DOHH2 (cell line): ENCODE measurements at regions not wholly inside any gene's neighbourhood (a gene's known extent, or its start where the extent isn't known, plus 50 kb on each side); places are given as distances from the start of the nearest gene placed in this dataset.

ENCODE experiments used
- EZH2phosphoT487 ChIP-seq: fragments of 200-600 bp; sonication (generic); IDR thresholded peaks from 2 replicates; pipeline ENCODE4 v1.6.1; 2017; ENCODE audit warnings: borderline replicate concordance, mild to moderate bottlenecking, antibody characterized with exemption, low read length, moderate library complexity, mixed read lengths
- TF ChIP-seq, protein P1 (sequence below): fragments of 200-600 bp; sonication (generic); IDR thresholded peaks from one replicate; pipeline ENCODE4 v1.5.1; 2014; ENCODE audit warnings: antibody characterized with exemption, mild to moderate bottlenecking, low read depth, low read length; ENCODE audit not compliant: poor library complexity, severe bottlenecking

DNA sequence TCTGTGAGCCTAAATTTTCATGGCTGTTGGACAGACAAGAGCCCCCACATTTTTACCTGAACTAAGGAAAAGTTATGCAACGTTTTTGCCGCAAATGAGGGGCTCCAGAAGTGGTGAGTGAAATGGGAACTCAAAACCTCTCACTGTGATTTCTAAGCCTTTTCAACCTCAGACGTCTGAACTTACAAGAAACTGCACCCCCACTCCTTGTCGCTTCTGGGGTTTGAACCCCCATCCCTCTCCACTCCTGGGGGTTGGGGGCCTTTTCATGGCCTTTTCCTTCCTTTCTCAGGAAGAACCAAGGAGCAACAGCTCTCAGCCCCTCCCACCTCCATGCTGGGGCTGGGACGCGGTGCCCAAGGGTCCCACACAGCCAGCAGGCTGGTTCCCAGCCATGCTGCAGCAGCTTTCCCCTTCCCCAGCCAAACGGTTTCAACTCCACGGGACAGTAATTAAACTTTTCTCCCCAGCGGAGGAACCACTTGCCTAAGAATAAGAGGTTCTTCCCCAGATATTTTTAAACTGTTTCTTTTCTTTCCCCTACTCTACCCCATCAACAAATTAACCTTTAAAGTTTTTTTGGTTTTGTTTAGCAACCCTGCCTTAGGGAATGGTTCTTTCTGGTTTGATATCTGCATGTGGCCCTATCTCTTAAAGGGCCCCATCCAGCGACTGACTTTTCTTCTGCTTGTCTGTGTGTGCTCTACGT is 387.6 kb upstream of the CBLB start:
- TF ChIP-seq, protein P1, sequence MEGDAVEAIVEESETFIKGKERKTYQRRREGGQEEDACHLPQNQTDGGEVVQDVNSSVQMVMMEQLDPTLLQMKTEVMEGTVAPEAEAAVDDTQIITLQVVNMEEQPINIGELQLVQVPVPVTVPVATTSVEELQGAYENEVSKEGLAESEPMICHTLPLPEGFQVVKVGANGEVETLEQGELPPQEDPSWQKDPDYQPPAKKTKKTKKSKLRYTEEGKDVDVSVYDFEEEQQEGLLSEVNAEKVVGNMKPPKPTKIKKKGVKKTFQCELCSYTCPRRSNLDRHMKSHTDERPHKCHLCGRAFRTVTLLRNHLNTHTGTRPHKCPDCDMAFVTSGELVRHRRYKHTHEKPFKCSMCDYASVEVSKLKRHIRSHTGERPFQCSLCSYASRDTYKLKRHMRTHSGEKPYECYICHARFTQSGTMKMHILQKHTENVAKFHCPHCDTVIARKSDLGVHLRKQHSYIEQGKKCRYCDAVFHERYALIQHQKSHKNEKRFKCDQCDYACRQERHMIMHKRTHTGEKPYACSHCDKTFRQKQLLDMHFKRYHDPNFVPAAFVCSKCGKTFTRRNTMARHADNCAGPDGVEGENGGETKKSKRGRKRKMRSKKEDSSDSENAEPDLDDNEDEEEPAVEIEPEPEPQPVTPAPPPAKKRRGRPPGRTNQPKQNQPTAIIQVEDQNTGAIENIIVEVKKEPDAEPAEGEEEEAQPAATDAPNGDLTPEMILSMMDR: no peak
- TF ChIP-seq EZH2phosphoT487: no peak
